GM23248 (cell line): ENCODE measurements at regions not wholly inside any gene's neighbourhood (a gene's known extent, or its start where the extent isn't known, plus 50 kb on each side); places are given as distances from the start of the nearest gene placed in this dataset.

Experiments
- DNase-seq: peaks from one replicate; pipeline ENCODE4 v3.0.0-alpha.2; 2015
- H2AFZ ChIP-seq: fragments of 200-600 bp; sonication (generic); 2 replicates; pipeline ENCODE4 v1.6.1; 2016; ENCODE audit warnings: antibody characterized with exemption
- H3F3A ChIP-seq: fragments of 200-600 bp; sonication (generic); 2 replicates; pipeline ENCODE4 v1.6.1; 2016; ENCODE audit warnings: mild to moderate bottlenecking, antibody characterized with exemption, mixed run types; ENCODE audit not compliant: insufficient read depth
- H3K27ac ChIP-seq: fragments of 200-600 bp; sonication (generic); 2 replicates; pipeline ENCODE4 v1.5.1; 2016; ENCODE audit warnings: mild to moderate bottlenecking
- H3K27me3 ChIP-seq: fragments of 200-600 bp; sonication (generic); replicated peaks from 2 replicates; pipeline ENCODE4 v1.6.1; 2016; ENCODE audit warnings: mild to moderate bottlenecking; ENCODE audit not compliant: insufficient read depth
- H3K36me3 ChIP-seq: fragments of 200-600 bp; sonication (generic); 2 replicates; pipeline ENCODE4 v1.6.1; 2016; ENCODE audit warnings: low read depth, mild to moderate bottlenecking
- H3K4me1 ChIP-seq: fragments of 200-600 bp; sonication (generic); 2 replicates; pipeline ENCODE4 v1.6.1; 2016; ENCODE audit warnings: mild to moderate bottlenecking; ENCODE audit not compliant: insufficient read depth
- H3K4me2 ChIP-seq: fragments of 200-600 bp; sonication (generic); one replicate; pipeline ENCODE4 v1.6.1; 2016; ENCODE audit warnings: mild to moderate bottlenecking; ENCODE audit not compliant: unreplicated experiment
- H3K4me3 ChIP-seq: fragments of 200-600 bp; sonication (generic); 2 replicates; pipeline ENCODE4 v1.5.1; 2016; ENCODE audit warnings: mild to moderate bottlenecking
- H3K79me2 ChIP-seq: fragments of 200-600 bp; sonication (generic); 2 replicates; pipeline ENCODE4 v1.6.1; 2016; ENCODE audit warnings: mild to moderate bottlenecking; ENCODE audit not compliant: insufficient read depth
- H3K9ac ChIP-seq: fragments of 200-600 bp; sonication (generic); 2 replicates; pipeline ENCODE4 v1.6.1; 2016; ENCODE audit warnings: mild to moderate bottlenecking
- H3K9me2 ChIP-seq: fragments of 200-600 bp; sonication (generic); 2 replicates; pipeline ENCODE4 v1.6.1; 2016; ENCODE audit warnings: mixed run types, mild to moderate bottlenecking, moderate library complexity; ENCODE audit not compliant: insufficient read depth
- H3K9me3 ChIP-seq: fragments of 200-600 bp; sonication (generic); one replicate; pipeline ENCODE4 v1.6.1; 2017; ENCODE audit warnings: low read depth
- H4K20me1 ChIP-seq: fragments of 200-600 bp; sonication (generic); 2 replicates; pipeline ENCODE4 v1.6.0; 2016; ENCODE audit not compliant: insufficient read depth
- EZH2 ChIP-seq: fragments of 200-600 bp; sonication (generic); IDR thresholded peaks from 2 replicates; pipeline ENCODE4 v1.6.1; 2018; ENCODE audit warnings: antibody characterized with exemption, mild to moderate bottlenecking; ENCODE audit not compliant: insufficient read depth, poor library complexity, severe bottlenecking
- EZH2phosphoT487 ChIP-seq: fragments of 200-600 bp; sonication (generic); IDR thresholded peaks from 2 replicates; pipeline ENCODE4 v1.6.1; 2018; ENCODE audit warnings: antibody characterized with exemption, moderate library complexity, mild to moderate bottlenecking, low read depth; ENCODE audit not compliant: insufficient read depth
- WGBS, 2 experiments: methylation state at CpG; one replicate each; pipeline ENCODE4 v1.1.6; 2015 to 2017; ENCODE audit warnings: low lambda C conversion rate in 2 of 2, low coverage in 1 of 2; ENCODE audit errors: missing lambda C conversion rate in 2 of 2; 5-methylcytosine and 5-hydroxymethylcytosine counted together
- in situ Hi-C: fragments of 300-500 bp; cut with MboI; formaldehyde crosslinking; loops from 2 replicates; pipeline ENCODE4 v1.15.0; 2020

DNA sequence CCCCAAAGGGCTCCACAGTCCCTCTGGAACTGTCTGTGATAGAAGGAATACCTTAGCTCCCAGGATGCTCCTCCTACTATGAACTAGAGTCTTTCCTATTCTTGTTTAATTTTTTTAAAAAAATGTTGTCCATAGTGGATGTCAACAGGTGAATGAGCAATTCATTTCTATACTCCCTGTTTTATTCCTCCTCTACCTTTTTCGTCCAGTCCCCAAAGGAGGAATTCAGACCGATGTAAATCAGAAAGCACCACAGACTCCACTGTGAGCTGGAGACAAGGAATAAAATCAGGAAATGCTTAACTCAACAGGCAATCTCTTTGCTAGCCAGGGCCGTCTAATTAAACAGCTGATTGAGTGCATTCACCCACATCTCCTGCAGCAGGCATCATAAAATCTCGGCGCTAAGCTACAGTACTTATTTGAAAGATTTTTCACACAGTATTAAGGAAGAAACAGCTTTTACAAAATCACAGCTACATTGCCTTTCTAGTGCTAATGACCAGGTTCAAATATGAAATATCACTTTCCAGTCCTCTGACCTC lies 381.6 kb downstream of the SIPA1L2 start:
- Histone ChIP-seq H3K9me2 (no peaks in the 10 kb centered on the region), H3K79me2 (no peaks in the 10 kb centered on the region), H3K9me3 (no peaks in the 10 kb centered on the region), H4K20me1 (no peaks in the 10 kb centered on the region), H2AFZ (no peak overlapping the region), H3K4me1 (no peaks in the 10 kb centered on the region), H3K27ac (no peak overlapping the region), H3F3A (no peaks in the 10 kb centered on the region), H3K4me2 (no peak overlapping the region), H3K4me3 (no peak overlapping the region), H3K27me3 (no peaks in the 10 kb centered on the region; the same call in 1 of the 2 replicates), H3K9ac (no peak overlapping the region), H3K36me3 (no peaks in the 10 kb centered on the region)
- 21 to 29% methylated on average over 5 of the region's 5 CpGs for WGBS, 2 experiments
- TF ChIP-seq EZH2phosphoT487 (no peak), EZH2 (no peak)
- no peak for DNase-seq
- in situ Hi-C loops: no loop called here

DNA sequence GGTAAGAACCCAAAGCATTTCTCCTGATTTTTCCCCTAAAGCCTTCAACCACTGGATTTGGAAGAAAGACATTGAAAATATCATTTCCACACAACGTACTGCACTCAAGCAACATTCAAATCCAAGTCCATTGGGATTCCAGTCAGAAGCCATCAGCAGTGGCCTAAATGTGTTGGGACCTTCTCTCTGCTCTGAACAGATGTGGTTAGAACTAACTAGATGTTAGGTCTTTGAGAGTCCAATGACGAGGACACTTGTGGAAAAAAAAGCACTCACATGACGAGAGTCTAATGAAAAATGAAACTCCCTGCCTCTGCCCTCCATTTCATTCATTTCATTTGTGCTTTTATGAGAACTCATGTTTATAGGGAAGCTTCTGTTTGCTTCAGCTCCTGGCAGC lies 382.3 kb downstream of the SIPA1L2 start:
- Histone ChIP-seq H3K9me3 (no peaks in the 10 kb centered on the region), H3K27me3 (no peaks in the 10 kb centered on the region; the same call in 1 of the 2 replicates), H3K27ac (no peak overlapping the region), H3K4me1 (no peaks in the 10 kb centered on the region), H3K4me3 (no peak overlapping the region), H3K79me2 (no peaks in the 10 kb centered on the region), H2AFZ (no peak overlapping the region), H3F3A (no peaks in the 10 kb centered on the region), H3K4me2 (no peak overlapping the region), H3K36me3 (no peaks in the 10 kb centered on the region), H3K9me2 (no peaks in the 10 kb centered on the region), H4K20me1 (no peaks in the 10 kb centered on the region), H3K9ac (no peak overlapping the region)
- WGBS, 2 experiments: 1 to 6% methylated on average over 3 of the region's 3 CpGs
- TF ChIP-seq EZH2phosphoT487 (no peak), EZH2 (no peak)
- in situ Hi-C loops: no loop called here
- no peak for DNase-seq

- TF ChIP-seq EZH2phosphoT487 (no peak), EZH2 (no peak)
- Histone ChIP-seq H3K27ac (no peak overlapping the region), H4K20me1 (no peaks in the 10 kb centered on the region), H3K9ac (no peak overlapping the region), H2AFZ (no peak overlapping the region), H3K9me3 (no peaks in the 10 kb centered on the region), H3F3A (no peaks in the 10 kb centered on the region), H3K4me2 (no peak overlapping the region), H3K36me3 (no peaks in the 10 kb centered on the region), H3K4me3 (no peak overlapping the region), H3K27me3 (no peaks in the 10 kb centered on the region; the same call in 1 of the 2 replicates), H3K79me2 (no peaks in the 10 kb centered on the region), H3K4me1 (no peaks in the 10 kb centered on the region), H3K9me2 (no peaks in the 10 kb centered on the region)
- no peak for DNase-seq
- 0 to 19% methylated on average over 1 of the region's 1 CpG for WGBS, 2 experiments
- in situ Hi-C loops: no loop called here
Measured at GRCh38 chr1:232244426-232244825, 385.5 kb downstream of the SIPA1L2 start.

DNA sequence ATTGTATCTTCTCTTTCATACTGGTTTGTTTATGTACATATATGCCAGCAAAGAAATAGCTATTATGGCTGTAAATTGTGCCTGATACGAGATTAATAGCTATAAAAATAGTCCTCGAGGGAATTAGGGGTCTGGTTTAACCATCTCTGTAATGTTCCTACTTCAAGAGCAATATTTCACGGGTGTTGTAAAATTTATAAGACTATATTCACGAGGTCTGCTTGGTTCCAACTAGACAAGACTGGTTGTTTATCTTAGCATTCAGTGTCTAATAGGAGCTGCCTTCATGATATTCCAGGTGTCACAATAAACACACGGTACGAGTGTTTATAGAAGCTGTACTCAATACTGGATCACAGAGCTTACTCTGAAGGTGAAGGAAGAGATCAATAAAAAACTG lies 389.9 kb downstream of the SIPA1L2 start:
- WGBS, 2 experiments: 20 to 29% methylated on average over 6 of the region's 6 CpGs
- H3K27ac ChIP-seq: no peak overlapping the region
- H3K27me3 ChIP-seq: no peaks in the 10 kb centered on the region
- H4K20me1 ChIP-seq: no peaks in the 10 kb centered on the region
- no peak overlapping the region for H3K9ac ChIP-seq
- H3K4me1 ChIP-seq: no peaks in the 10 kb centered on the region
- no peaks in the 10 kb centered on the region for H3K79me2 ChIP-seq
- no peaks in the 10 kb centered on the region for H3K9me3 ChIP-seq
- H3K4me2 ChIP-seq: no peak overlapping the region
- no peak for DNase-seq
- no peak overlapping the region for H3K4me3 ChIP-seq
- TF ChIP-seq EZH2 (no peak), EZH2phosphoT487 (no peak)
- H2AFZ ChIP-seq: no peak overlapping the region
- no peaks in the 10 kb centered on the region for H3K9me2 ChIP-seq
- in situ Hi-C loops: no loop called here
- H3K36me3 ChIP-seq: no peaks in the 10 kb centered on the region
- no peaks in the 10 kb centered on the region for H3F3A ChIP-seq

GRCh38 chr1:232239522-232239921 lies 390.4 kb downstream of the SIPA1L2 start:
- Histone ChIP-seq H3K27me3 (no peaks in the 10 kb centered on the region), H3K36me3 (no peaks in the 10 kb centered on the region), H2AFZ (no peak overlapping the region), H3K4me2 (no peak overlapping the region), H4K20me1 (no peaks in the 10 kb centered on the region), H3K79me2 (no peaks in the 10 kb centered on the region), H3K9ac (no peak overlapping the region), H3K9me2 (no peaks in the 10 kb centered on the region), H3F3A (no peaks in the 10 kb centered on the region), H3K4me1 (no peaks in the 10 kb centered on the region), H3K27ac (no peak overlapping the region), H3K9me3 (no peaks in the 10 kb centered on the region), H3K4me3 (no peak overlapping the region)
- in situ Hi-C loops: no loop called here
- TF ChIP-seq EZH2 (no peak), EZH2phosphoT487 (no peak)
- no peak for DNase-seq
- 58 to 70% methylated on average over 3 of the region's 3 CpGs for WGBS, 2 experiments
